ENCODE measurements at regions not wholly inside any gene's neighbourhood (a gene's known extent, or its start where the extent isn't known, plus 50 kb on each side); places are given as distances from the start of the nearest gene placed in this dataset.

GRCh38 chr2:203811491-203812221 lies 55.9 kb upstream of the CTLA4 start (continued):
- TF ChIP-seq SATB2 (CRISPR knock-in tag; IDR thresholded peaks at IDR 0.05) (no peak), SIN3A (IDR thresholded peaks at IDR 0.05; ENCODE audit: borderline replicate concordance, low read depth, low read length) (no peak), SAFB2 (CRISPR knock-in tag; IDR thresholded peaks at IDR 0.05; ENCODE audit: borderline replicate concordance, low read depth) (no peak), THRA (CRISPR knock-in tag; IDR thresholded peaks at IDR 0.05; ENCODE audit: borderline replicate concordance) (no peak; the same call in 1 of the 2 replicates), ZFP91 (CRISPR knock-in tag; IDR thresholded peaks at IDR 0.05; ENCODE audit: borderline replicate concordance) (no peak), ELK4 (CRISPR knock-in tag; IDR thresholded peaks at IDR 0.05; ENCODE audit: borderline replicate concordance) (no peak), MED1 (CRISPR knock-in tag; IDR thresholded peaks at IDR 0.05) (peak; percentile 22; the same call in 1 of the 2 replicates), ZNF800 (CRISPR knock-in tag; IDR thresholded peaks at IDR 0.05) (no peak), ISX (CRISPR knock-in tag; conservative IDR thresholded peaks at IDR 0.05) (no peak), ZNF777 (CRISPR knock-in tag; IDR thresholded peaks at IDR 0.05) (no peak), BCL6 (CRISPR knock-in tag; IDR thresholded peaks at IDR 0.05) (no peak), ZMYM2 (CRISPR knock-in tag; IDR thresholded peaks at IDR 0.05) (no peak), EHMT2 (IDR thresholded peaks at IDR 0.05; ENCODE audit: borderline replicate concordance, low read depth, low read length) (no peak)
- TF ChIP-seq, protein P1, sequence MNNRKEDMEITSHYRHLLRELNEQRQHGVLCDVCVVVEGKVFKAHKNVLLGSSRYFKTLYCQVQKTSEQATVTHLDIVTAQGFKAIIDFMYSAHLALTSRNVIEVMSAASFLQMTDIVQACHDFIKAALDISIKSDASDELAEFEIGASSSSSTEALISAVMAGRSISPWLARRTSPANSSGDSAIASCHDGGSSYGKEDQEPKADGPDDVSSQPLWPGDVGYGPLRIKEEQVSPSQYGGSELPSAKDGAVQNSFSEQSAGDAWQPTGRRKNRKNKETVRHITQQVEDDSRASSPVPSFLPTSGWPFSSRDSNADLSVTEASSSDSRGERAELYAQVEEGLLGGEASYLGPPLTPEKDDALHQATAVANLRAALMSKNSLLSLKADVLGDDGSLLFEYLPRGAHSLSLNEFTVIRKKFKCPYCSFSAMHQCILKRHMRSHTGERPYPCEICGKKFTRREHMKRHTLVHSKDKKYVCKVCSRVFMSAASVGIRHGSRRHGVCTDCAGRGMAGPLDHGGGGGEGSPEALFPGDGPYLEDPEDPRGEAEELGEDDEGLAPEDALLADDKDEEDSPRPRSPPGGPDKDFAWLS (CRISPR knock-in tag; IDR thresholded peaks at IDR 0.05; ENCODE audit: borderline replicate concordance) = no peak
- TF ChIP-seq, protein P2, sequence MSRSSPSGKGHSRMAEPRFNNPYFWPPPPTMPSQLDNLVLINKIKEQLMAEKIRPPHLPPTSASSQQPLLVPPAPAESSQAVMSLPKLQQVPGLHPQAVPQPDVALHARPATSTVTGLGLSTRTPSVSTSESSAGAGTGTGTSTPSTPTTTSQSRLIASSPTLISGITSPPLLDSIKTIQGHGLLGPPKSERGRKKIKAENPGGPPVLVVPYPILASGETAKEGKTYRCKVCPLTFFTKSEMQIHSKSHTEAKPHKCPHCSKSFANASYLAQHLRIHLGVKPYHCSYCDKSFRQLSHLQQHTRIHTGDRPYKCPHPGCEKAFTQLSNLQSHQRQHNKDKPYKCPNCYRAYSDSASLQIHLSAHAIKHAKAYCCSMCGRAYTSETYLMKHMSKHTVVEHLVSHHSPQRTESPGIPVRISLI (CRISPR knock-in tag; IDR thresholded peaks at IDR 0.05; ENCODE audit: borderline replicate concordance) = no peak
- TF ChIP-seq, protein P3, sequence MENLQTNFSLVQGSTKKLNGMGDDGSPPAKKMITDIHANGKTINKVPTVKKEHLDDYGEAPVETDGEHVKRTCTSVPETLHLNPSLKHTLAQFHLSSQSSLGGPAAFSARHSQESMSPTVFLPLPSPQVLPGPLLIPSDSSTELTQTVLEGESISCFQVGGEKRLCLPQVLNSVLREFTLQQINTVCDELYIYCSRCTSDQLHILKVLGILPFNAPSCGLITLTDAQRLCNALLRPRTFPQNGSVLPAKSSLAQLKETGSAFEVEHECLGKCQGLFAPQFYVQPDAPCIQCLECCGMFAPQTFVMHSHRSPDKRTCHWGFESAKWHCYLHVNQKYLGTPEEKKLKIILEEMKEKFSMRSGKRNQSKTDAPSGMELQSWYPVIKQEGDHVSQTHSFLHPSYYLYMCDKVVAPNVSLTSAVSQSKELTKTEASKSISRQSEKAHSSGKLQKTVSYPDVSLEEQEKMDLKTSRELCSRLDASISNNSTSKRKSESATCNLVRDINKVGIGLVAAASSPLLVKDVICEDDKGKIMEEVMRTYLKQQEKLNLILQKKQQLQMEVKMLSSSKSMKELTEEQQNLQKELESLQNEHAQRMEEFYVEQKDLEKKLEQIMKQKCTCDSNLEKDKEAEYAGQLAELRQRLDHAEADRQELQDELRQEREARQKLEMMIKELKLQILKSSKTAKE (CRISPR knock-in tag; IDR thresholded peaks at IDR 0.05; ENCODE audit: borderline replicate concordance) = no peak

Data from HepG2 (cell line).